Suppressor macrophage treated with lipopolysaccharide for 1 hour (primary cell): ENCODE measurements at regions not wholly inside any gene's neighbourhood (a gene's known extent, or its start where the extent isn't known, plus 50 kb on each side); places are given as distances from the start of the nearest gene placed in this dataset.
"Not testable (repeated sequence)": the region's sequence is repeated elsewhere in the genome, so short reads cannot be mapped to it uniquely, and the experiment has no call there.

Experiments
- DNase-seq, 3 donors: peaks; one replicate each; pipeline ENCODE4 v3.0.0-alpha.2; 2020 to 2022

DNA sequence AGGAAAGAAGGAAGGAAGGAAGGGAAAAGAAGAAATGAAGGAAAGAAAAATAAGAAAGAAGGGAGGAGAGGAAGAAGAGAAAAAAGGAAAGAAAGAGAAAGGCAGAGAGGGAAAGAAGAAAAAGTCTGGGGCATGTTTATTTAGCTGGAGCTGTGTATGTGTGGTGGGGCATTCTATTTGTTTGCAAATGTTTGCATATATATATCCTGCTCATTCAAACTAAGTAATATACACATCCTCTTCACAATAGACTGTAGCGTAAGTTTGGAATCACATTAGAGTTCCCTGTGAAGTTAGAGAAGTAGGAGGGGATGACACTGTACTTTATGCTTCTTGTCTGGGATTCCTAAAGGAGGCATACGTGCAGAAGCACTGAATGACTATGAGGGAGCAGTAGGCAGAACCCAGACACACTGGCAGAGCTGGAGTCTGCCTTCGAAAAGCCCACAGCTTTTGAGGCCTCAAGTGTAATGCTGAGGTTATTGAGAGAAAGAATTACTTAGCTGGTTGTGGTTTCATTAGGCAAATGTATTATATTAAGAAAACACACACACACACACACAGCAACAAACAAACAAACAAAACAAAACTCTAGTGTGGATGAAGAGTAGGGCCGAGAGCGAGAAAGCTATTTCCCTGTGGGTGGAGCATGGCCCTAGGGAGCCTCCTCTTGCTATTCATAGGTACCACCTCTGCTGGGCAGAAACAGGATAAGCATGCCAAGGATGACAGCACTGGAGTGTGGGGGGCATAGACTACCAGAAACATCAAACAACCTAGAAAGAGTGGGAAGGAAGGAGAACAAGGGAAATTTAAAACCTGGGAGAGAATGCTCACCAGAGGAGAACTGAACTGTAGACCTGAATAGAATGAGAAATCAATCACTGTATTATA lies 905.1 kb upstream of the NXPH2 start:
- no peak for DNase-seq

DNA sequence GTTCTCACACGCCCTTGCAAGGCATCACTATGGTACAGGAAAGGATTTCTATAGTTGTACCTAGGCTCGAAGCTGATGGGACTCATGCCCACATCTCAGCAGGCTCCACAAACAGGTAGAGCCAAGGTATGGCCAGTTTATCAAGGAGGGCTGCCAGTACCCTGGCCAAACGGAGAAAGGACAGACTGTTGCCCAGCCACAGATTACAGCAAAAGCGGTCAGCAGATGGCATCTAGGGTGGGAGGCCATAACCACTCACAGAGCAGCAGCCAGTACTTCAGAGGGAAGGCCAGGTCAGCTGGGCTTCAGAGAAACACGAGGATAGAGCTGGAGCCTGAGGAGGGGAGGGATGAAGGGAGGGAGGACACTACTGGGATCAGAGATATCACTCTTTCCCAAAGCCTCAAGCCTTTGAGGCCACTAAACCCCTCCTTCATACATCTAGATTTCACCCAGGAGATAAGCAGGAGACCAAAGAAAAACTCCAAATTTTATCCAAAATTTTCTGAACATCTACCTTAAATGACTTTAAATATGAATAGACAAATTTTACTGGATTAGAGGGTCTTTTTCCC lies 904.2 kb upstream of the NXPH2 start:
- no peak for DNase-seq

DNA sequence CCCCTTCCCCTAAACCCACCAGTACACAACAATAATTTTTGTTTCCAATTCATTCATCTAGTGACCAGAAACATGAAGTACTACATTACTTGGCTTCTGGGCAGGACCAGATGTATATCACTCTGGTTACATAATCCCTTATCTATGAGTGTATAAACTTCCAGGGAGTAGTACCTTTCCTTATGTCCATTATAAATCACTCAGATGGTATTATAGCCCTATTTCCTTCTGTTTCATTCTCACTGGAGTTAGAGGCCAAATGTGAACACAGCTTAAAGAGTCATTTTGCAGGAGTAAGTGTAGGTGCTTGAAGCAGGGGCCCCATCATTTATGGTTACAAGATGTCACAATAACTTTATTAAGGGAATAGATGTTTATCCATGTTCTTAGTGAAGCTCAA lies 894.4 kb upstream of the NXPH2 start:
- no peak for DNase-seq

DNA sequence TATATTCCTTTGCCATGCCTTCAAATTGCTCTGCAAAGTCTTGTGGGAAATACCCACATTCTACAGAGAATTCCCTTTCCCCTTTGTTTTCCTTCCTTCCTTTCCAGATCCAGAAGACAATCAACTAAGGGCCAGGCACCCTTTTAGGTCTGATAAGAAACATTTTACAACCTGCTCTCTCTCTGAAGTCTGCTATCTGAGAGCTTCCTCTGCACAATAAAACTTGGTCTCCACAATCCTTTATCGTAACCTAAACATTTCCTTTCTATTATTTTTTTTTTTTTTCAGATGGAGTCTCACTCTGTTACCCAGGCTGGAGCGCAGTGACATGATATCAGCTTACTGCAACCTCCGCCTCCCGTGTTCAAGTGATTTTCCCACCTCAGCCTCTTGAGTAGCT lies 893.3 kb upstream of the NXPH2 start:
- DNase-seq, result not testable (repeated sequence)

DNA sequence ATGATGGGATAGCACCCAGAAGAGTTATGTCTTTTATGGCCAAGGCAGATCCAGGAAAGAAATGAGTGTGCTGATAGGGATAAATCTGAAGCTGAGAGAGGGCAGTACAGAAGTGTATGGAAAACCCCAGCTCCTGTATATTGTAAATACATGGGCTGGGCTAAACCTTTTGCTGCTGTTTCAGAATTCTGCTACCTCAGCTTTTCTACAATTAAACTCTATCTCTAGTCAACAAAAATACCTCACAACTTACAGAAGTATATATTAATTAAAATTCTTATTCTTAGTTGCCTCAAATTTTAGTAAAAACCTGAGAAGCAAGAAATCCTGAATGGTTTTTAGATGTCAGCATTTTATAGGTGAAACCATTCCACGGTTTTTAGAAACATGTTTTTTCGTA lies 889.5 kb upstream of the NXPH2 start:
- DNase-seq, result no peak

DNA sequence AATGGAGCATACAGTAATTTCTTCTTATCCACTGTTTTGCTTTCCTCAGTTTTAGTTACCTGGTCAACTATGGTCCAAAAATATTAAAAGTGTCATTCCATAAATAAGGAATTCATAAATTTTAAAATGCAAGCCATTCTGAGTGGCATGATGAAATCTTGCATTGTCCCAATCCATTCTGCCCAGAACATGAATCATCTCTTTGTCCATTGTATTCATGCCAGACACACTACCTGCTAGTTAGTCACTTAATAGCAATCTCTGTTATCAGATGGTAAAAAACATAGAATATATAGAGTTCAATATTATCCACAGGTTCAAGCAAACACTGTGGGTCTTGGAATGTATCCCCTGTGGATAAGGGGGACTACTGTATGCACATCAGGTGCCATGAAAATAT lies 872.2 kb upstream of the NXPH2 start:
- DNase-seq, result no peak

DNA sequence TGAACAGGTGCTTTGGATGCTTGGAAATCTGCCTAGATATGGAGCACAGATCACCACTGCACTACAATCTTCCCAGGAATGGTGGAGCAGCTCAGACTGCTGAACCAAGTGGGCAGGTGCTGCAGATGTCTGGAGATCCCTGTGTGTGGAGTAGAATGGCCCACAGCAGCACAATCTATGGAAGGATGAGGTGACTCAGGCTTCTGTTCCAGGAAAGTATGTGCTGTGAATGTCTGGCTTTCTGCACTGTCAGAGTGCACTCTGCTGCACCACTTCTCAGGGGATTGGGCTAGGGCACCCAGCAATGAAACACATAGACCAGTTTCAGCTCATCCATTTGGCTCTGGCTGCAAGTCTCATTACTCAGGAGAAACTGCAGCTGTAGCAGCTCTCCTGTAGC lies 865.4 kb upstream of the NXPH2 start:
- DNase-seq, result no peak

DNA sequence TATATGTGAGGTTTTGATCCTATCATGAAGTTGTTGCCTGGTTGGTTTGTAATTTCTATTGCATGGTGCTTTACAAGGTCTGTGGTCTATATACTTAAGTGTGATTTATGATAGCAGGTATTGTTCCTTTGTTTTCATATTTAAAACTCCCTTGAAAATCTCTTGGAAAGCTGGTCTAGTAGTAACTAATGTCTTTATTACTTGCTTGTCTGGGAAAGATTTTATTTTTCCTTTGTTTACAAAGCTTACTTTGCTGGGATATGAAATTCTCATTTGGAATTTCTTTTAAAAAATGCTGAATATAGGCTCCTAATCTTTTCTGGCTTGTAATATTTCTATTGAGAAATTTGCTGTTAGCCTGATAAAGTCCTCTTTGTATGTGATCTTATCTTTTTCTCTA lies 862.9 kb upstream of the NXPH2 start:
- no peak for DNase-seq

DNA sequence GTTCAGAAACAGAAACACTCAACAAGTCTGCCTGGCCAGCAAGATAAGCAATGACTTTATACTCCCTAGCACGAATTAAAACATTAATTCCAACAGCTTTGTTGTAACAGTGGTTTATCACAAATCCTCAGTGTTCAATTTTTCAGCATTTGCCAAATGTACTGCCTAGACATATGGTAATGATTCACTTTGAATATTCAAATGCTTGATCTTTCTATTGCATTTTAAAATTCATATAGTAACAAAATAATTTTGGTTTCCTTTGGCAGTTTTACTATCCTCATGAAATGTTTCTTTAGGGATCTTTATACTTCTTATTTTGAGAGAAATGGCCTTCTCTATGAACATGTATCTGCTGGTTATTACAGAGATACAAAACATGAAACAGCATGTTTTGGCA lies 851.8 kb upstream of the NXPH2 start:
- DNase-seq, result no peak

DNA sequence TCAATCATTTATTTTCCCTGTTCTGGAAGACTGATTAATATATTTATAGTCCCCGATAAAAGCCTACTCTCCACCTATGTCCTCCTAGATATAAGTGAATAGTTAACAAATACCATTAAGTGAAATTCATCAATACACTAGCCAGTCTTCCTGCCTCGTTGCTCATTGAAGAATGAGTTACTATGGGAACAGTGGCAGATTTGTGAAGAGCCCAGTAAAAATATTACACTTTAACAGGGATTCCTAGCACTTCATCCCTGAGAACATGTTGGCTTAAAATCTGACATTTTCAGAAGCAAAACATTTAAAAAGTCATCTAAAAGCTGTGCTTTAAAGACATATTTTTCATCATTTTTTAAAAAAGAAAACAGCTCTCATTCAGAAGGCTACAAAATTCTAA lies 848.7 kb upstream of the NXPH2 start:
- DNase-seq, result no peak

DNA sequence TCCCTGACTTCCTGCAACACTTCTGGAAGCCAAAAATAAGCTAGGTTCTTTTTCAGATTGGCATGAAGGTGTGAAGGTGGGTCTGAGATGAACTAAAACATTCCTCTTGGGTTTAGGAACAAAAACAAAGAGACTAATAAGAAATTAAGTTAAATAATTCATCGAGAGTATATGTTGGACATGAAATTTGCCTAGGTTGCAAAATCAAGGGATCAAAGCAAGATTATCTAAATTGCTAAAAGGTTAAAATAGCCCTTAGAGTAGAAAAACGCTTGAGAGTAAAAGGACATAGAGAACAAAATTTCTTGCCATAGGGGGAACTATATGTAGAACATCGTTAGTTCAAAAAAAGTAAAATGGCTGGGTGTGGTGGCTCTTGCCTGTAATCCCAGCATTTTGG lies 845.9 kb upstream of the NXPH2 start:
- DNase-seq, result no peak

DNA sequence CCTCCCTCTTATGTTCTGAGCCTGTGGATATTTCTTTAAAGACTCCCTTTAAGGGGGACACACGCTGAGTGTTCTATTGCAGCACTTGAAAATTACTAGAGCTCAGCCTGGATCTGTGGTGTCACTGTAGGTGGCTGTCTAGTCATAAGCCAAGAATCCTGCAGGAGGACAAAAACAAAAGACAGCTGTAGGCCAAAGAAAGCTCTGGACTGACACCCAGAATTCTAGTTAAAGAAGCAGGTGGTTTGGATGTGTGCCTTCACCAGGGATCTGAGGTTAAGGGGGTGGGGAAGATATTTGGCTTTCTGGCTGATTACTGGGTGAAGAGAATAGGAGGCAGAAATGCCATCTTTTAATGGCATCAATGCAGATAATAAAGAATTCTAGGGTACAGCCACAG lies 842.5 kb upstream of the NXPH2 start:
- DNase-seq, result no peak

DNA sequence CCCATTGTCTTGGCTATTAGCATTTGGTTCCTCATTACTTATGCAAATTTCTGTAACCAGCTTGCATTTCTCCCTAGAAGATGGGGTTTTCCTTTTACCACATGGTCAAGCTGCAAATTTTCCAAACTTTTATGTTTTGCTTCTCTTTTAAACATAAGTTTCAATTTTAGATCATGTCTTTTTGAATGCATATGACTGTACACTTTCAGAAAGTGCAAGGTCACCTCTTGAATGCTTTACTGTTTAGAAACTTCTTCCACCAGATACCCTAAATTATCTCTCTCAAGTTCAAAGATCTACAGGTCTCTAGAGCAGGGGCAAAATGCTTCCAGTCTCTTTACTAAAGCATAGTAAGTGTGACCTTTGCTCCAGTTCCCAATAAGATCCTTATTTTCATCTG lies 837.6 kb upstream of the NXPH2 start:
- no peak for DNase-seq

DNA sequence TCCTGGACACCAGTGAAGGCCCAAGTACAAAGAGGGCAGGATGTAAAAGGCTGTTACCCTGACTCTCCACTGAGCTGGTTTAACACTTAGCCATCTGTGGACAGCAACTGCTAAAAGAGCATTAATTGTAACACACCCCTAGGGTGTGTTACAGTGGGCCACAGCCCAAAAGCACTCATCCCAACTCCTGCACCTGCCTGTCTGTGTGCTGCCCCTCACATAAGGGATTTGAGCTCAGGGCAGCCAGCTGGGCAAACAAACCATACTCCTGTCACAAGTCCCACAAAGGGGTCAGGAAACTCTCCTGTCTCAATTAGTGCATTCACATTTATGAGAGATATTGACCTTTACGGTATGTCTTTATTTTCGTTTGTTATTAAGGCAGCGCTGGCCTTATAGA lies 833.1 kb upstream of the NXPH2 start:
- no peak for DNase-seq

DNA sequence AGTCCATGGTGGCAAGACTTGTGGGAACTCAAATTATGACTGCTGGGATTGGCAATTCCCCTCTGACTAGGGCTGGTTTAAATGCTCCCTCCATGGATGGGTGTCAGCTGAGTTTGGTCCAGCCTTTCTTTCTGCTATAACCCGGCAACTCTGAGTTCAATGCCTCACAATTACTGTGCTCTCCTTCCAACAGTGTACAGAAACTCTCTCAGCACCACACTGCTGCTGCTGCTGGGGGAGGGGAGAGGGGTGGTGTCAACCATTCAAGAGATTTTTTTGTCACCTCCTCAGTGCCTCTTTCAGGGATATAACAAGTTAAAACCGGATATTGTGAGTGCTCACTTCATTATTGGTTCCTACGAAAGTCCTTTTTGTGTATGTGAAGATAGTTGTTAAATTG lies 830.3 kb upstream of the NXPH2 start:
- no peak for DNase-seq

DNA sequence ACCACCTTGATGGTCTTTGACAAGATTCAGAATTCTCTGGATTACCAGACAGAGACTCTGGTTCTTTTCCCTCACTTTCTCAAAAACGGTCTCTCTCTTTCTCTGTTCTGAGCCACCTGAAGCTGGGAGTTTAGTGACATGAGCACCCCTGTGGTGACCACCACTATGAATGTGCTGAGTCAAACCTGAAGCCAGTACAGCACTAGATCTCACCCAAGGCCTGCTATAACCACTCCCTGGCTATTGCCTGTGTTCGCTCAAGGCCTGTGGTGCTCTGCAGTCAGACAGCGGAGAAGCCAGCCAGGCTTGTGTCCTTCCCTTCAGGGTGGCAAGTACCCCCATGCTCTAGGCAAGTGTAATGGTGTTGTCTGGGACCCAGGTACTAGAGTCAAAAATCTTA lies 828.9 kb upstream of the NXPH2 start:
- no peak for DNase-seq

DNA sequence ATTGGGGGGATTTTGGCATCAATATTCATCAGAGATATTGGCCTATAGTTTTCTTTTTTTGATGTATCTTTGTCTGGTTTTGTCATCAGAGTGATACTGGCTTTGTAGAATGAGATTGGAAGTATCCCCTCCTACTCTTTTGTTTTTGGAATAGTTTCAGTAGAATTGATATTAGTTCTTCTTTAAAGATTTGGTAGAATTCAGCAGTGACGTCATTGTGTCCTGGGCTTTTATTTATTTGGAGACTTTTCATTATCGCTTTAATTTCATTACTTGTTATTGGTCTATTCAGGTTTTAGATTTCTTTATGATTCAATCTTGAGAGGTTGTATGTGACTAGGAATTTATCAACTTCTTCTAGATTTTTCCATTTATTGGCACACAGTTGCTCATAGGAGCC lies 825.5 kb upstream of the NXPH2 start:
- DNase-seq, result no peak

DNA sequence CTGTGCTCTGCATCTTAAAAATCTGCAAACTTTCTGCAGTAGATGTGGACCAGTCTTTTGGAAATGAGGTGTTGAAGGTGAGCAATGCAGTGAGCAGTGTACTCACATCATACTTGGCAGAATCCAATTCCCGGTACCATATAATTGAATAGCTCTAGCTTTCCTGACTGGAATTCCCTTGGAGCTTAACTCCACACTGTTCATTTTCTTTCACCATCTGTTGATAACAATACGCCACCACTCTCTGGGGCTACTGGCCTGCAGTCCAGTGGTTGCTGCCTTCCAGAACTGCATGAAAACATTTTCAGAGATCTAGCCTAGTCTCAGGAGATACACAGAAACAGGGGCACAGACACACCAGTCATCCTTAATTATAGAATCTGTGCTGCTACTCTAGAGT lies 820.0 kb upstream of the NXPH2 start:
- DNase-seq, result no peak

DNA sequence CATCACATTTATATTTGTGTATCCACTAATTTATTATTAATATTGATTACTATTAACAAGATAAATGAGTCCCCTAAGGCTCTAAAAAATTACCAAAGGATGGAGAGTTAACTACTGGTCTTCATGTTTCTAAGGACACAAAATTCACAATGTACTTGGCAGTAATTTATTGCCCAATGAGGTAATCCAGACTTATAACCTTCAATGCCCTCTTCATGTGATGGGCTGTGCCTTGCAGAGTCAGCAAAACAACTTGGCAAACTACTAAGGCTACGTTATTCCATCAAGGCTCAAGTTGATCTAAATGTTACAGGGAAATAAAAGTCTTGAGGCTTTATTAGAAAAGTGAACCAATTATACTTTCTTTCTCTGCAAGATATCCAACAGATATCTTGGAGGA lies 804.9 kb upstream of the NXPH2 start:
- DNase-seq, result no peak

DNA sequence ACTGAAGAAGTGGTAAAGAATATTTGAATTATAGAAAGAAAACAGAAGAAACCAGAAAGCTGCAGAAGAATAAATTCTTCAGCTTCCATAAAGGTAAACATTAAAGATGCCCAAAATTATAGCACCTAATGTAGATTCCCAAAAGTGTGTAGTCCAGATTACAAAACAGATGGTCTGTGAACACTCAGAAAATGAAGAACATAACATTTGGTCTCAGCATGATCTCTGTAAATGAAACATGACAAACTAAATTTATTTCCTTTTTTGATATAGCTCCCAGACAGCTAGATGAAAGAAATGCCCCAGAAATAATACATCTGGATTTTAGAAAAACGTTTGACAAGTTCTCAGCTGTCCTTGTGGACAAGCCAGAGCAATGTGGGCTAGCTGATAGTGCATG lies 794.2 kb upstream of the NXPH2 start:
- no peak for DNase-seq

DNA sequence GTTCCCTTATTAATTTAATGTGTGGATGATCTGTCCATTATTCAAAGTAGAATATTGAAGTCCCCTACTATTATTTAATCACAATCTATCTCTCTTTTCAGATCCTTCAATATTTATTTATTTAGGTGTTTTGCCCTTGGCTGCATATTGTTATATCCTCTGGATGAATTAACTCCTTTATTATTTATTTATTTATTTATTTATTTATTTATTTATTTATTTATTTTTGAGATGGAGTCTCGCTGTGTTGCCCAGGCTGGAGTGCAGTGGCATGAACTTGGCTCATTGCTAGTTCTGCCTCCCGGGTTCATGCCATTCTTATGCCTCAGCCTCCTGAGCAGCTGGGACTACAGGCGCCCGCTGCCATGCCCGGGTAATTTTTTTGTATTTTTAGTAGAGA lies 776.6 kb upstream of the NXPH2 start:
- DNase-seq, result no peak

DNA sequence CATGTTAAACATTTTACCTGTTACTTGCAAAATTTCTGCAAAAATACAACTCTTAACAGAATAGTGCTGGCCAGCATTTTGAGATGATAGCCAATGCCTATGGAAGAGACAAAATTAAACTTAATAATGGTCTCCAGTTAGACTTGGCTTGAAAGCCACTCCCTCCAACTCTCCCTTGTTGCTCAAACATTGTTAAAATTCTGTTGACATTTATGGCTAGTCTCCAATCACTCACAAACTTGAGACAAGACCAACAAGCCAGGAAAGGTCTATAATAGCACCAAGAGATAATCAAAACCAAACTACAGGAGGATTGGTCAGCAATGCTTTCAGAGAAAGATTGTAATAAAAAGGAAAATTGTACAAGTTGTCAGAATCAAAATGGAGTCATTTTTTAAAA lies 770.7 kb upstream of the NXPH2 start:
- no peak for DNase-seq

DNA sequence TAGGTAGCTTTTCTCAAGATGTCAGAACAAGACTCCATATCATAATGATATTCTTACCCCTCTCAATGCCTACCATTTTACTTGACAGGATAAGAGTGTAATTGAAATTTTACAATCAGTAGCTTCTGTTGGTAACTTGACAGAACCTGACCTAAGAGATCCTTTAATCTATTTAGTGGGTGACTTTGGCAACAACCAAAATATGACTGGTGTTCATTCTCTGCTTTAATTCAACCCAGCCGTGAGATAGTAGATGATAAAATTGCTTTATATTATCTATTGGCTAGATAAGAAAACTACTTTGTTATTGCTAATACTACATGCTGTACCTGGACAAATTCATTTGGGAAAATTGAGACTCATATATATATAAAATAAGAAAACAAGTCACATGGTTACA lies 770.2 kb upstream of the NXPH2 start:
- no peak for DNase-seq

DNA sequence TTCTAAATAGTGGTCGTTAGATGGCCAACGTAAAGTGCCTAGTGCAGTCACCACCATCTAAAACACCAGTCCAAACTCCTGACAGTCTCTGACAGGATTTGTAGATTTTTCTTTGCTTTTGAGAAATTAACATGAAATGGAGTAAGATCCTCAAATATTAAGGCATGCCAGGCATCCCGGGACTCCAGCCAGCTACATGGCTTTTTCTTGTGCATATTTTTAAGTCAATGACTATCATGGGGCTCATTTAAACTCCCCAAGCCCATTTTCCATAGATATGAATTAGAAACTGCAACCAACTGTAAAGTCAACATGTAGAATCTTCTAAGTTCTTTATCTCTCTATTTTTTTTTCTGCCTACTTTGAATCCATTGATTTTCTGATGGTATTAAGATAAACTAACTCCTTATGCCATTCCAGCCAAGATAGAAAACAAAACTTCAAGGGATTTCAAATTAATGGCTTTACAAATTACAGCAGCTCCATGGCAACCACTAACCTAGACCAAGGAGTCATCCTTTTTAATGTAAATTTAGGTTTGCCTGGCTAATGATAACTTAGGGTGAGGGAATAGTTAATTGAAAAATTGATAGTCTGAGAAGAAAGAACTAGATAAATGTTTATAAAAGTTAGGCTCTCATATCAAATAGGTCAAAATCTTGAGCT lies 764.1 kb upstream of the NXPH2 start:
- DNase-seq, result no peak
